ENCODE measurements at regions not wholly inside any gene's neighbourhood (a gene's known extent, or its start where the extent isn't known, plus 50 kb on each side); places are given as distances from the start of the nearest gene placed in this dataset.

DNA sequence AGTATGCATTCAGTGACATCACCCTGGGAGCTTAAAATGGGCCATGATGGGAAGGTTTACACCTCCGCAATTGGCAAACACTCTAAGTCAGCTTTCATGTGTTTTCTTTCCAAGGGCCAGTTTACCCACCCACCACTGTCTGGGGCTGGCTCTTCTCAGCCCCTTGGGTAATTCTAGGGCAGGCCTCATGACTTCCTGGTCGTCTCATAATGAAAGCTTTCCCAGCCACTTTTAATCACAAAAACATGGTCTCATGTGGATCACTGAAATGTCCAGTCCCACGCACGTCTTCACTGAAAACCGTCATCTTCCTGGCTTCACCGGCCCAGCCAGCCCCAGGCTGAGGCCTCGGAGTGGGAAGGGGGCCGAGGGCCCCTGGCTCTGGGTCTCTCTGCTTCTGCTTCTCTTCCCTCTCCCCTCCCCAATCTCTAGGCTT, 58.5 kb upstream of the ANO1 start (continued):
- TF ChIP-seq BCLAF1 (IDR thresholded peaks at IDR 0.05) (no peak), ASH2L (IDR thresholded peaks at IDR 0.05; ENCODE audit: borderline replicate concordance, low read depth) (no peak), RCOR1 (conservative IDR thresholded peaks at IDR 0.05; ENCODE audit: low read depth, low read length) (no peak), HCFC1 (IDR thresholded peaks at IDR 0.05; ENCODE audit: low read length) (no peak), NRF1 (conservative IDR thresholded peaks at IDR 0.05; ENCODE audit: low read depth, low read length) (no peak)

- no peaks in the 10 kb centered on the region; a peak in 1 of 4 replicates for H3K27me3 ChIP-seq (replicated peaks in 1 of 2; ENCODE audit: control insufficient read depth in 2 of 2, insufficient read depth in 2 of 2, low read length in 1 of 2)
- ChIA-PET CTCF (no interaction called here), RAD21 (ENCODE audit: unreplicated experiment) (no interaction called here), SMC1A (ENCODE audit: uncharacterized antibody, unreplicated experiment) (no interaction called here), POLR2A (no interaction called here)
- no peak overlapping the region for H3K4me2 ChIP-seq (ENCODE audit: control insufficient read depth, insufficient read depth)
- H3K27ac ChIP-seq (ENCODE audit: control insufficient read depth, insufficient read depth): no peak overlapping the region
- no peaks in the 10 kb centered on the region for H3K9me3 ChIP-seq (replicated peaks; ENCODE audit: control insufficient read depth, insufficient read depth, low read length)
- H2AFZ ChIP-seq (ENCODE audit: control insufficient read depth, low read depth, low read length): no peak overlapping the region
- H3K79me2 ChIP-seq (ENCODE audit: control insufficient read depth, insufficient read depth, low read length): no peaks in the 10 kb centered on the region
- DNase-seq (ENCODE audit: low read depth, low spot score): no peak
- in situ Hi-C loops (cut with MboI): no loop called here
- WGBS (ENCODE audit: insufficient coverage, insufficient replicate concordance, low lambda C conversion rate, missing lambda C conversion rate): 55% methylated on average over 24 of the region's 24 CpGs
- no peaks in the 10 kb centered on the region for H4K20me1 ChIP-seq (ENCODE audit: control insufficient read depth, insufficient read depth)
- no peak overlapping the region for H3K4me3 ChIP-seq
- no peak for ATAC-seq
- H3K4me1 ChIP-seq (ENCODE audit: control insufficient read depth, insufficient read depth, low read length): no peaks in the 10 kb centered on the region
- no peaks in the 10 kb centered on the region for H3K36me3 ChIP-seq (ENCODE audit: control insufficient read depth in 2 of 2, insufficient read depth in 2 of 2, low read length in 1 of 2)
- BruUV-seq (replicated peaks): no TSS peak
- no peak overlapping the region for H3K9ac ChIP-seq (ENCODE audit: control insufficient read depth, insufficient read depth, low read length)
- FAIRE-seq: no peak
- intact Hi-C loops (cut with micrococcal nuclease; ENCODE audit: unreplicated experiment): no loop called here
- TF ChIP-seq POLR2AphosphoS2 (IDR thresholded peaks at IDR 0.05; ENCODE audit: low read depth, low read length) (no peak), CHD2 (IDR thresholded peaks at IDR 0.05; ENCODE audit: borderline replicate concordance, low read depth, low read length) (no peak), SREBF2 (IDR thresholded peaks at IDR 0.05; ENCODE audit: low read length) (no peak), STAT1 (conservative IDR thresholded peaks at IDR 0.05) (no peak), EED (IDR thresholded peaks at IDR 0.05; ENCODE audit: low read depth) (no peak), ZNF384 (IDR thresholded peaks at IDR 0.05; ENCODE audit: borderline replicate concordance, low read depth, low read length) (no peak), ZBTB40 (IDR thresholded peaks at IDR 0.05; ENCODE audit: borderline replicate concordance) (no peak), NR2C2 (IDR thresholded peaks at IDR 0.05; ENCODE audit: borderline replicate concordance, control insufficient read depth, insufficient read length, low read depth) (no peak), KLF5 (IDR thresholded peaks at IDR 0.05; ENCODE audit: partially characterized antibody) (no peak), NR2F1 (conservative IDR thresholded peaks at IDR 0.05) (no peak), PAX5 (IDR thresholded peaks at IDR 0.05; ENCODE audit: borderline replicate concordance, low read depth, low read length) (no peak), SMAD1 (IDR thresholded peaks at IDR 0.05; ENCODE audit: low read depth, partially characterized antibody) (no peak)
Observed at GRCh38 chr11:70020336-70021214, 57.5 kb upstream of the ANO1 start.

Data from GM12878 (cell line).